Fibroblast of lung (primary cell): ENCODE measurements at regions not wholly inside any gene's neighbourhood (a gene's known extent, or its start where the extent isn't known, plus 50 kb on each side); places are given as distances from the start of the nearest gene placed in this dataset.
A peak's percentile ranks its signal among the peaks of the same experiment; 100 is the strongest.

Experiments
- DNase-seq, 2 donors: peaks; one replicate each; pipeline versions ENCODE4 v3.0.0 to v3.0.0-alpha.2; 2010; ENCODE audit warnings: low read depth in 2 of 2
- H2AFZ ChIP-seq: 2 replicates; pipeline ENCODE4 v1.5.1; 2012; ENCODE audit warnings: low read length, control low read depth, inconsistent platforms
- H3K27ac ChIP-seq: 2 replicates; pipeline ENCODE4 v1.5.1; 2011; ENCODE audit warnings: low read length, control low read depth; ENCODE audit not compliant: insufficient read depth
- H3K27me3 ChIP-seq: 2 replicates; pipeline ENCODE4 v1.5.1; 2011; ENCODE audit warnings: mild to moderate bottlenecking, low read length; ENCODE audit not compliant: control insufficient read depth, insufficient read depth
- H3K36me3 ChIP-seq: 2 replicates; pipeline ENCODE4 v1.5.1; 2011; ENCODE audit warnings: low read length; ENCODE audit not compliant: control insufficient read depth, insufficient read depth
- H3K4me1 ChIP-seq: 2 replicates; pipeline ENCODE4 v1.5.1; 2011; ENCODE audit warnings: low read length; ENCODE audit not compliant: control insufficient read depth, insufficient read depth; ENCODE audit errors: extremely low read depth
- H3K4me2 ChIP-seq: 2 replicates; pipeline ENCODE4 v1.5.1; 2011; ENCODE audit warnings: low read length, control low read depth; ENCODE audit not compliant: insufficient read depth; ENCODE audit errors: extremely low read depth
- H3K4me3 ChIP-seq, 4 experiments: fragments of 200-600 bp in 1 of 4; sonication (generic) in 1 of 4; replicated peaks in 1 of 4; 2 replicates each; pipeline ENCODE4 v1.5.1; 2011 to 2016; ENCODE audit warnings: low read length in 4 of 4, low read depth in 3 of 4, mild to moderate bottlenecking in 3 of 4, control low read depth in 2 of 4, inconsistent platforms in 1 of 4, mixed read lengths in 1 of 4; ENCODE audit not compliant: insufficient read depth in 1 of 4; ENCODE audit errors: control extremely low read depth in 1 of 4
- H3K79me2 ChIP-seq: 2 replicates; pipeline ENCODE4 v1.5.1; 2012; ENCODE audit warnings: mild to moderate bottlenecking, low read length, inconsistent platforms; ENCODE audit not compliant: control insufficient read depth, insufficient read depth
- H3K9ac ChIP-seq: 2 replicates; pipeline ENCODE4 v1.5.1; 2011; ENCODE audit warnings: mild to moderate bottlenecking, low read length, control low read depth; ENCODE audit not compliant: insufficient read depth
- H3K9me3 ChIP-seq: 2 replicates; pipeline ENCODE4 v1.5.1; 2012; ENCODE audit warnings: low read depth, low read length; ENCODE audit not compliant: control insufficient read depth, insufficient read depth
- H4K20me1 ChIP-seq: 2 replicates; pipeline ENCODE4 v1.5.1; 2011; ENCODE audit warnings: low read length; ENCODE audit not compliant: control insufficient read depth, insufficient read depth; ENCODE audit errors: extremely low read depth
- CTCF ChIP-seq, 2 donors: IDR thresholded peaks in 1 of 2; conservative IDR thresholded peaks in 1 of 2; 1 replicate in 1 of 2; 2 replicates in 1 of 2; pipeline ENCODE4 v1.5.1; 2011 to 2012; ENCODE audit warnings: low read length in 2 of 2, control low read depth in 1 of 2, inconsistent platforms in 1 of 2, low read depth in 1 of 2, mild to moderate bottlenecking in 1 of 2
- EZH2 ChIP-seq: IDR thresholded peaks from 2 replicates; pipeline ENCODE4 v1.5.1; 2012; ENCODE audit warnings: low read length, control low read depth, mild to moderate bottlenecking; ENCODE audit errors: missing control alignments

GRCh38 chrX:20362268-20363267 is 95.9 kb upstream of the RPS6KA3 start:
- peak; percentile 47 to 75 for DNase-seq
- peaks cover 9% of the 10 kb centered on the region for H3K4me1 ChIP-seq
- H3K4me3 ChIP-seq = no peak overlapping the region
- H3K9ac ChIP-seq = no peak overlapping the region
- H3K79me2 ChIP-seq = no peaks in the 10 kb centered on the region
- H3K27me3 ChIP-seq = no peaks in the 10 kb centered on the region
- peak overlapping the region; percentile 69 for H2AFZ ChIP-seq
- H4K20me1 ChIP-seq = no peaks in the 10 kb centered on the region
- no peaks in the 10 kb centered on the region for H3K9me3 ChIP-seq
- H3K36me3 ChIP-seq = no peaks in the 10 kb centered on the region
- no peak overlapping the region for H3K4me2 ChIP-seq
- peak overlapping the region; percentile 52 for H3K27ac ChIP-seq
- TF ChIP-seq EZH2 (no peak), CTCF (conservative IDR thresholded peaks at IDR 0.05 in 1 of 2, IDR thresholded peaks at IDR 0.05 in 1 of 2; ENCODE audit: low read depth in 1 of 2, low read length in 2 of 2) (no peak)

GRCh38 chrX:20361890-20362262 is 95.2 kb upstream of the RPS6KA3 start:
- H3K4me3 ChIP-seq = no peak overlapping the region

More at GRCh38 chrX:20361890-20362262, 95.2 kb upstream of the RPS6KA3 start:
- Histone ChIP-seq H3K27me3 (no peaks in the 10 kb centered on the region), H3K9me3 (no peaks in the 10 kb centered on the region), H3K9ac (no peak overlapping the region), H3K79me2 (no peaks in the 10 kb centered on the region), H2AFZ (no peak overlapping the region), H3K4me2 (no peak overlapping the region), H3K36me3 (no peaks in the 10 kb centered on the region), H4K20me1 (no peaks in the 10 kb centered on the region), H3K27ac (peak overlapping the region; percentile 52), H3K4me1 (peaks cover 9% of the 10 kb centered on the region)
- no peak for TF ChIP-seq EZH2
- no peak for TF ChIP-seq CTCF (conservative IDR thresholded peaks at IDR 0.05 in 1 of 2, IDR thresholded peaks at IDR 0.05 in 1 of 2; ENCODE audit: low read depth in 1 of 2, low read length in 2 of 2)
- DNase-seq = peak; percentile 54 to 85
